Activated naive CD4-positive, alpha-beta T cell treated with anti-CD3 and anti-CD28 coated beads, Interleukin-2, amount 50 U/mL, for 16 hours (primary cell): ENCODE measurements at regions not wholly inside any gene's neighbourhood (a gene's known extent, or its start where the extent isn't known, plus 50 kb on each side); places are given as distances from the start of the nearest gene placed in this dataset.

Source experiments
- DNase-seq: peaks from one replicate; pipeline ENCODE4 v3.0.0-alpha.2; 2020

- no peak for DNase-seq
Observed at GRCh38 chr1:218163371-218163770, 121.7 kb upstream of the RRP15 start.

GRCh38 chr1:218164111-218164929 lies 120.8 kb upstream of the RRP15 start:
- DNase-seq, result peak; percentile 11

- peak; percentile 26 for DNase-seq
Observed at GRCh38 chr1:218164930-218165700, 120.0 kb upstream of the RRP15 start.

- DNase-seq, result no peak
Observed at GRCh38 chr1:218165701-218166114, 119.4 kb upstream of the RRP15 start.

GRCh38 chr1:218166268-218166945 lies 118.7 kb upstream of the RRP15 start:
- no peak for DNase-seq

GRCh38 chr1:218171302-218171893 lies 113.7 kb upstream of the RRP15 start:
- DNase-seq, result no peak

GRCh38 chr1:218182455-218182854 lies 102.6 kb upstream of the RRP15 start:
- no peak for DNase-seq

GRCh38 chr1:218200979-218201378 lies 84.1 kb upstream of the RRP15 start:
- DNase-seq, result no peak

- DNase-seq, result no peak
Observed at GRCh38 chr1:218201601-218202000, 83.5 kb upstream of the RRP15 start.

- DNase-seq, result no peak
Observed at GRCh38 chr1:218205721-218206120, 79.4 kb upstream of the RRP15 start.

- no peak for DNase-seq
Observed at GRCh38 chr1:218207194-218207593, 77.9 kb upstream of the RRP15 start.

- DNase-seq, result no peak
Observed at GRCh38 chr1:218209351-218209861, 75.7 kb upstream of the RRP15 start.

- DNase-seq, result no peak
Observed at GRCh38 chr1:218211241-218211640, 73.9 kb upstream of the RRP15 start.

- DNase-seq, result no peak
Observed at GRCh38 chr1:218217040-218217439, 68.1 kb upstream of the RRP15 start.

- no peak for DNase-seq
Observed at GRCh38 chr1:218219460-218219859, 65.6 kb upstream of the RRP15 start.

- no peak for DNase-seq
Observed at GRCh38 chr1:218224101-218224500, 61.0 kb upstream of the RRP15 start.

- DNase-seq, result no peak
Observed at GRCh38 chr1:218226005-218226404, 59.1 kb upstream of the RRP15 start.
